HG03342 (cell line): ENCODE measurements at regions not wholly inside any gene's neighbourhood (a gene's known extent, or its start where the extent isn't known, plus 50 kb on each side); places are given as distances from the start of the nearest gene placed in this dataset.
A peak's percentile ranks its signal among the peaks of the same experiment; 100 is the strongest.

ENCODE experiments used
- ATAC-seq: cut with Tn5 transposase; IDR thresholded peaks from one replicate; pipeline ENCODE4 v1.9.1; 2021; ENCODE audit warnings: mild to moderate bottlenecking, moderate library complexity; ENCODE audit not compliant: unreplicated experiment

DNA sequence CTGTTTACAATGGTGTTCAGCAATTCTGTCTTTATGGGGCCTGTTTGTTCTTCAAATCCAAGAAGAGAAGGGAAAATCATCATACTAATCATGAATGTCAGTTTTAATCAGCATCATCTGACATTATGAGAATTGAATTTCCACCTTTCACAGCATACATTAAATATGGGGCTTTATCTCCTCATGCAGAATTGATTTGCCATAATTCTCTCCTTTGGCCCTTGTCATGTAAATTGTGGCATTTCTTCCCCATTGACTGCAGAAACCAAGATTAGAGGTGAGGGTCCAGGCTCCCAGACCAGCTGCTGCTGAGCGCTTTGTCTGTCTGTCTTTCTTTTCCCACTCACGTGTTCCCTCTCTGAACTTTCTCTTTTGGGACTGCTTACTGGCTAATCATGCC, 232.1 kb upstream of the NAV2 start:
- no peak for ATAC-seq

DNA sequence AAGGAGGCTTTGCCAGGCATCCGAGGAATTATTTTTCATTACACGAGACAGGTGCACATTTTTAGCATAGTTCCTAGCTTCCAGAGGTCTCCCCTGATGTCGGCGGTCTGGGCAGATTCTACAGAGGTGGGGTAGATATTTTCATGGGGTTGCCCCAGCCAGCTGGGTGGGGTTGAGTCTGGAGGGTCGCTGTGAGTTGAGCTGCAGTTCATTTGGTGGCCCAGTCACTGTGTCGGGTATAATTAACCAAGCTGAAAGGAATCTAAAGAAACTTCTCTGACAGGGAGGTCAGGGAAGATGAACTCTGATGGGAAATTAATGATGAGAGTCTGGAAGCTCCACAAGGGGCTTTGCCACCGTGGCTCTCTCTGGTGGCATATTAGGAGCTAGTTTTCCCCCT, 233.7 kb upstream of the NAV2 start:
- no peak for ATAC-seq

DNA sequence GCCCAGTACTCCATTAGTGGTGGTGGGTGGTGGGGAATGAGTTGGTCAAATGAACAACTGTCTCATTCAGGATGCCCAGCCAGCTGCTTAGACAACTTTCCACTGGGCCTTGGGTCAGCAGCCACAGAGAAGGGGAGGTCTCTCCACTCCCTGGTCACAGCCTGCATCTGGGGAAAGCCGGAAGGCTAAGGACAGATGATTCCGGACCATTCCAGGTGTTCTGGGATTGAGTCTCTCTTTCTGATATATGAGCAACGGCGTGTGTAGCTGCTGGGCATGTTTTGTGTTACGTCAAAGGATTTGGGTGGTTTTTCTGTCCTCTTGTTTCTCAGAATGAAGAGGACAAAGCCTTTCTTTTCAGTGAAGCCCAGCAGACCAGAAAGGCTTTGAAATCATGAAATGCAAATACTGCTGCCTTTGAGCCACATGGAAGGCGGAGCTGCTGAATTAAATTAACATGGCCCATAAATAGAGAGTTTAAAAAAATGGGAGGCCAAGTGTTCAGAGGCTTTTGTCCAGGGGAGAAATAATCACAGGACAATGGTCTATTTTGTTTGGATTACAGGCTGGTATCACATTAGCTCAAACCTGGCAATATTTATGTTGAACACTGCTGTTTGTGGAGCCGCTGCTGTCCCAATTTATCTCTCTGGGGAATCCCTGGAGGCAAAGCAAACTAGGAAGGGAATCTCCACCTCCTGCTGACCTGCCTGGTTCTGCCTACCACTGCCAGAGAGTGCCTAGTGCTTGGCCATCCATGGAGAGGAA, 234.4 kb upstream of the E2F8 start:
- peak; percentile 75 for ATAC-seq

DNA sequence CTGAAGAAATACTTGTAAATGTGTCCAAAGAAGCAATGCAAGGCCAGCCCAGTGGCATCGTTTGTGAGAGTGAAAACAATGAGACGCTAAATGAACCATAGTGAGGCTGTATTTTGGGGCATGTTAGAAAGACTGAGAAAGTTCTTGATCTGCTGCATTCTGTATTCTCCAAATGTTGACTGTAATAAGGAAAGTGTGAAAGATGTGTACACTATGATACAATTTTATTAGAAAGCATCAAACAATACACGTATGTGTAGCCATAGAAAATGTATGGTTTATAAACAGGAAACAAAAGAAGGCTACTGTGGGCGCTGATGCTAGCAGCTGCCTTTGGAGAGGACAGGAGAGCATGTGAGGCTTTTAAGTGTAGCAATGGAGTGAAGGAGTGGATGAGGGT, 233.5 kb upstream of the E2F8 start:
- no peak for ATAC-seq

DNA sequence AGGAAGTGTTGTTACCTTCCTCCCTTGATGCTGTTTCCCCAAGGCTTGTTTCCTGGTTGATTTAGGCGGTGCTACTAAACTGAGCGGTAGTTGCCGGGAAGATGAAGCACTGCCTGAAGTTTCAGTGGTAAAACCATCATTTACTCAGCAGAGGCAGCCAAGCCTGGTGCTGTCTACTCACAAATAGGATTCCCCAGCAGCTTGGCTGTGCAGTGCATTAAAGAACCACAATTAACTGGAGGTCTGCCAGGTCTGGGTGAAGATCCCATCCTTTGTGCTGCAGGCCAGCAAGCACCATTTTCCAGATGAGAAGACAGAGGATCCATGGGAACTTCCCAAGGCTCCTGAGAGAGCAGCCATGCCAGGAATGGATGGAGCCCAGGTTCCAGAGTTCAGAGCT, 231.9 kb upstream of the E2F8 start:
- ATAC-seq: no peak

DNA sequence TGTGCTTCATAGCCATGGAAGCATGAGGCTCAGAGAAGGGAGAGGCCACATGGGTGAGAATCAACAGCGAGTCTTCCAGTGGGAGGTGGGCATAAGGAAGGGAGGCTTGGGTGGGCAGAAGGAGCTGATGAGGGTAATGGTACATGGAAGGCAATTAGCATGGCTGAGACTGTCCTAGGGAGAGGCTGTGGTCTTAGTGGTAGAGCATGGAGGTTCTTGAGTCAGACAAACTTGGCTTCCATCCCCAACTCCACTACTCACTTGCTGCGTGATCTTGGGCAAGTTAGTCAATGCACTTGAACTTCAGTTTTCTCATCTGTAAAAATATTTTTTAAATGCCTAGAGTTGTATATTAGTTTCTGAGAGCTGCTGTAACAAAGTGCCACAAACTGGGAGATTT, 227.2 kb upstream of the E2F8 start:
- no peak for ATAC-seq

DNA sequence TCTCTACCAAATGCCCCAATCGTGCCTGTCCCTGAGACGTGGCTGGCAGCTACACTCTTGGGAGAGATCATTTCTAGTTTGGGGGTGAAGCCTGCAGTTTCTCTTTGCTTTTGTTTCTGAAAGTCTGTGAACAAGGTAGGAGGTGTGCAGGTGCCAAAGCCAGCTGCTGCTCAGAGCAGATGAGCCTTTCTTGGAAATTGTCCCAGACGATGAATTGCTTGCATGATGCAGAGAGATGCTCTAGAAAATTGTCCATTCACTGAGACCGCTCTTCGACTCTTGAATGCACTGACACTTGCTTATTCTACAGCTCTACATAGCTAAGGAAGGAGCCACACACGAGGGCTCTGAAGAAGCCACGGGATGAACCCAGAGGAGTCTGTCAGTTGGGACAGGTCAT, 225.6 kb upstream of the E2F8 start:
- no peak for ATAC-seq

DNA sequence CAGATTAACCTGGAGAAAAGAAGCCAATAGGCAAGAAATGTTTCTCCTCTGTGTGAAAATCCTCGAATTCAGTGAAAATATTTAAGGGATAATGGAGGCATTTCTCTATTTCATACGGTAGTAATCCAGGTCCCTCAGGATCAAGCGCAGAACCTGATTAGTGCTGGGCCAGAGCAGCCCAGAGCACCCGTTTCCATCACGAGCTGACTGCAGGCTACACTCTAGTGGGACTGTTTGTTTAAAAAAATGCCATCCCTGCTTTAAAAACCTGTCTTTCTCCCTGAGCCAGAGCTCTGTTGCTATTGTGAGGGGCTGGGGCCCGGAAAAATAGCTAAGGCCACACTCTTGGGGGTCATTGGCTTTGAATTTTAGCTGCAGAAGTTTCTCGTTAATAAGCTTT, 223.2 kb upstream of the E2F8 start:
- no peak for ATAC-seq

DNA sequence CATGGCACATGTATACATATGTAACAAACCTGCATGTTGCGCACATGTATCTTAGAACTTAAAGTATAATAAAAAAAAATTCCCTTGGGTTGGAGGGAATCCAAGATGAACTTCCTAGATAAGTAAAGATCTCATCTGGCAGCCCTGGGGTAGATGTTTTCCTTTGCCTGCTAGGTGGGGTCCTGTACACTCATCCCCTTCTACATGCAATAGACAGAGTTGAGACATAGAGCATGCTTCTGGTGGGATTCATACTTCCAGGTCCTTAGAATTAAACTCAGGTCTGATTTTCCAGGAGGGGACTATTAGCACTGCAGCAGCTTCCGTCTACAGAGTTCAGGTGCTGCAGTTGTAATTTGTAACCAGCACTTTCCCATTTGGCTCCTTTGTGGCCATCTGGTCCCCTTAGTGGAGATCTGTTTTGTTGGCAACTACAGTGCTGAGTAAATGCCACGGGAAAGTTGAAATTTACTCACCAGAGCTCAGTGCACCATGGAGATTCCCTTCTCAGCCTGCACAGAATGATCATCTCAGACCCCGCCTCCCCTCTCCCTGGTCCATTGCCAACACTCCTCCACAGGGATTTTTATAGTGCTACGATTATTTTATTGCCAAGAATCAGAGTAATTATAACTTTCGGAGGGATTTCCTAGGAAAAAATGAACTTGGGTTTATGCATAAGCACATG, 220.1 kb upstream of the E2F8 start:
- ATAC-seq: no peak

DNA sequence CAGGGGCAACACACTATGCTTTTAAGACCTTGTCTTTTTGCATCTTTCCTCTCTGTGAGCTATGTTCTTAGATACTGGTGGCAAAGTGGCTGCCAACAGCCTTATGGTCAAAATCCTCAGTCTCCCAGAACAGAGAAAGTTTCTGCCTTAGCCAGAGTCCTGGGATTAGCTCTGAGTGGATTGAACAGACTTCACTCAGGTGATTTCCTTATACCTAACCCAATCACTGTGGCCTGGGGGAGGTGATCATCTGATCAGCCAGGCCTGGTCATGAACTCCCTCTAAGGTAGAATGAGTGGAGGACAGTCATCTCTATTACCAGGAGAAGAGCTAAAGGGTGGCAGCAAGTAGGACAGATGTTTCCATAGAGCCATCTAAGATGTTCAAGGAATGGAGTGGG, 218.5 kb upstream of the E2F8 start:
- no peak for ATAC-seq

DNA sequence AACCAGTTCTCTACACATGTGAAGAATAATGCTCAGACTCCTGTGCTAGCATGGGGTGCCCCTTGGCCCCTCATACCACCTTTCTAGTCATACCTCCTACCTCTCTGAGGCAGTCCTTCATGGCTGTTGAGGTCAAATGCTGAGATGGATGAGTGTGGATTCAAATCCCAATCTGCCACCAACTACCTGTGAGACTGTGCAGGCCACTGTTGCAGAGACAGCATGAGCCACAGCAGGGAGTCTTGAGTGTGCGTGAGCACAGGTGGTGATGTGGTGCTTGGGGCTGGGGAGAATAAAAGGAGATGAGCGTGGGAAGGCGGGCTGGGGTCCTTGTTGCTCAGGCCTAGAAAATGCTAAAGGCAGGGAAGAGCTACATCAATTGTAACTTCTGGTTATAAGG, 218.0 kb upstream of the E2F8 start:
- ATAC-seq: no peak

DNA sequence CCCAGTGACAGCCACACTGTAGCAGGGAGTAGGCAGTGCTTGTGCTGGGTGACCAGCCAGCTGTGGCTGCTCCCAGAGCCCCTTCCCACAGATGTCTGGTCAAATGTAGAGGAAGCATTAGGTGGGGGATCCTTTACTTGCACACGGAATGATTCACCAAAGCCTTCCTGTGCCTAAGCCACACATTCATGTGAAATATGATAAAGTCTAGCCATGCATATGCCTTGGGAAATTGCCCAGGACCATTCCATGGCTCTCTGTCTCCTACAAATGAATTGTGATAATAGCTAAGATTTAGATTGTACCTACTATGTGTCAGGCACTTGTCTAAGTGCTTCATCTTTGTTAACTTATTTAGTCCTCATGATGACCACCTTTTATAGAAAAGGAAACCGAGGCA, 217.5 kb upstream of the E2F8 start:
- ATAC-seq: no peak

DNA sequence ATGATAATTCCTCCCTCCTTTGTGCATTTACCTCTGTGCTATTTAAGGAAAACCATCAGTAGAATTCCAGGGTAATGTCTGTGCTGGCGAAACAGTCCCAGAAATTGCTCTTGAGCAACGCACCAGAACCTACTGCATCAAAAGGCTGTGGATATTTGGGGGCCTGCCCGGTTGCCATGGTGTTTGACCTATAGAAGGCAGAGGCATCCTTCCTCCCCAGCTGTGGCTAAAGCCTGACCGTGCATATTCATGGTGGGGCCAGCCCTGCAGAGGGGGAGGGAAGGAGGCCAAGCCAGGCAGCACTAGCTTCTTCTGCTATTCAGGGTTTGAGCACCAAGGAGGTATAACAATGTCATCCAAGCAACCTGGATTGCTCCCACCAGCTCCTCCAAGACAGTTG, 215.0 kb upstream of the E2F8 start:
- ATAC-seq: no peak

DNA sequence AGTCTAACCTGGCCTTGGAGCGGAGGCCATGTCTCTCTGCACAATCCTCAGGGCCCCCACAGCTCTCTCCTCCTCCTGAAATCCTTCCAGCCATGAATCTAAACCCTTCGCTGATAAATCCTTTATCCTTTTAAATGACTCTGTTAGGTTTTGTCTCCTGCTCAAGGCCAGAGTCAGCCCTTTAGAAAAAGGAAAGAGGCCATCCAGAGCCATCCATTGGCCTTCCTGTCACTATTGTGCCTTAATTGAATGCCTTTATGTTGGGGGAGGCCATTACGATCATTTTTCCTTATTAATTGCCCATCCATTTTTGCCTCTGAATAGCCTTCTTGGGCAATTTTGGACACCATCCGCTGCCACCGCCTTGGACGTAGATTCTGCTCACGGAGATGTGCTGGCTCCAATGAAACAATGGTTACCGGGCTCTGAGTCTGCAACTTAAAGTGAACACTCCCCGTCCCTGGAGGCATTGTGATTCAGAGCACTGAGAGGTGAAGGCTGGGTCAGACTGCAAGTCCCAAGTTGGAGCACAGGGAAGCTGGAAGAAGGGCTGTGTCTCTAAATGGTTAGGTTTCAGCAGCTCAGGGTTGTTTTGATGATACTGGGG, 213.0 kb upstream of the E2F8 start:
- ATAC-seq: no peak

DNA sequence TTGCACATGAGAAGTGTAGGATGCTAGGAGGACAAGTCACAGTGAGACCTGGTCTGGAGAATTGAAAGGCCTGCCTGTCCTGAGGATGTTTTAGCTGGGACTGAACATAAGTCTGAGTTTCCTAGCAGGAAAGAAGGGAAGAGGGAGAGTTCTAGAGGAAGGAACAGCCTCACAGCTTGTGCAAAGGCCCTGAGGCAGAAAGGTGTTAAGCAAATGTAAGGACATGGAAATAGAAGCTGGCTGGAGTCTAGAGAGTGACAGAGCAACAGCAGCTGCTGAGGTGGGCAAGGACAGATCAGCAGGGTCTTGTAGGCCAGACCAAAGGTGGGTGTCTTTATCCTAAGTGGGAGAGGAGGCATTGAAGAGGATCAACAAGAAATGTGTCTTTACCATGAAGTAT, 210.9 kb upstream of the E2F8 start:
- ATAC-seq: no peak

DNA sequence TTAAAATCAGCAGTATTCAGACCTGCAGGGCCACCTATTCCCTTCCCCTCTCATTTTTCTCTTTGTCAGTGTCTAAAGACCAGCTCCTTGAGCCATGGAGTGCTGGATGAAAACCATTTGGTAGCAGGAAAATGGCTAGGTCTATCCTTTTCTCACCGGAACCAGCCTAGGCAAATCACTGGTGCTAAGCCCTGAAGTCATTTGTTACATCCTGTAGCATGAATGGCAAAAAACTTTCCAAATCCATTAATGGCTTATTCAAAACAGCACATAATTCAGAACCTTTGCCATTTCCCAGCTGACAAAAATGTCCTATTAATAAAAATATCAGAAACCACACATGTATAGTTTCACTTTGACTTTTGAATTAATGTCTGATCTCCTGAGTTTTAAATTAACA, 209.5 kb upstream of the E2F8 start:
- no peak for ATAC-seq

DNA sequence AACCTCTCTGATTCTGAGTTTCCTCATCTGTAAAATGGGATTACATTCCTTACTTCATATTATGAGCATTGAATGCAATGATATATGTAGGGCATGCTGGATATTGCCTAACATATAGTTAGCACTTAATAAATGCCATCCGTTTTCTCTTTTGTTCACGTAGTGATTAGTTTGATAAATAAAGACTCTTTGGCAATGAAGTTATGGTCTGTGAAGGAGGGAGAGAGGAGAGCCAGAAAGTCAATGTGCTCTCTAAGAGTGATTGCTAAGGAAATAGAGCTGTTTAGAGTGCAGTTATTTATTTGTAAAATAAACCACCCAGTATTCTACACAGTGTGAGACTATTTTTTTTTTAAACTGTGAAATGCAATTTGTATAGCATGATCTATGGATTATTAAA, 207.9 kb upstream of the E2F8 start:
- ATAC-seq: no peak

DNA sequence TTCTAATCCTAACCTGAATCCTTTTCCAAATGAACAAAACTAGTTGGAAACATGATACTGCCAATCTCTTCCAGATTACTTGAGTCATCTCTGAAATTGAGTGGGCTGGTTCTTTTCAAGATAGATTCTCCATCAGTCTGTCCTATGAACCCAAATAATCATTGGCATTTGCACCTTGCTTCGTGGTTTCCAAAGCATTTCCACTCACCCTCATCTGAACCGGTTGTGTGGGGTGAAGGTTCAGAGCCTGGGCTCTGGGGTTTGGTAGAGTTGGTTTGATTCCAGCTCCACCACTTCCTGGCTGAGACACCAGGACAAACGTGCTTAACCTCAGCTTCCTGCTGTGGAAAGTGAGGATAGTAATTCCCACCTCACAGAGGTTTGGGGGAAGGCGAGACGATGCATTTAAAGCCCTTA, 206.4 kb upstream of the E2F8 start:
- ATAC-seq: no peak

DNA sequence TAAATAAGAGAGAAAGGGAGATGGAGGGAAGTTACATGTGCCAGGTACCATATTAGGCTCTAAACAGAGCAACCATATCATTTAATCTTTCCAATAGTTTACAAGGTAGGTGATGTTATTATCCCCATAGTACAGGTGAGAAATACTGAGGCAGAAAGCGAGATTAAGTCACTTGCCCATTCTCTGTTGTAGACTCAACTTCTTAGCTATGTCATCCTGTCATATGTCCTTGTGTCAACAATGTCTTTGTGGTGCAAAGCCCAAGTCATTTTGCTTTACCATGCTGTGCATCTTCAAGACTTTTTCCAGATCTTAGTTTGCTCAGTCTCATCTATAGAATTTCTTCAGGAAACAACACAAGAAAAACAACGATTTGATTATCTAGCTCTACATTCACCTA, 205.0 kb upstream of the E2F8 start:
- ATAC-seq: no peak

DNA sequence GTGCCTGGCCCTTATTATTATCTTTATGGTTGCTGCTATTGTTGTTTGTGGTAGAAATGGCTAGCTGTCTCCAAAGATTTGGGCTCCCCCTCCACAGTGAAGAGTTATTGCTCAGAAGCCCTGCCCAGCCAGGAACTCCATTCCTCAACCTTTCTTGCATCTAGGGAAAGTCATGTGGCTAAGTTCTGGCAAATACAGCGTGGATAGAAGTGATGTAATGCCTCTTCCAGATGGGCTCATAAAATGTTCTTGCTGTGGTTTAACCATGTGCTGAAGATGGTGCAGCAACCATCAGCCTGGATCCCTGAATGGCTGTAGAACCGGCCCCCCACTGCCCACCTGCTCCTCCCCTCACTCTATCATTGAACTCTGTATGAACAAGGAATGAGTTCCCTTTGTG, 203.5 kb upstream of the E2F8 start:
- ATAC-seq: no peak

DNA sequence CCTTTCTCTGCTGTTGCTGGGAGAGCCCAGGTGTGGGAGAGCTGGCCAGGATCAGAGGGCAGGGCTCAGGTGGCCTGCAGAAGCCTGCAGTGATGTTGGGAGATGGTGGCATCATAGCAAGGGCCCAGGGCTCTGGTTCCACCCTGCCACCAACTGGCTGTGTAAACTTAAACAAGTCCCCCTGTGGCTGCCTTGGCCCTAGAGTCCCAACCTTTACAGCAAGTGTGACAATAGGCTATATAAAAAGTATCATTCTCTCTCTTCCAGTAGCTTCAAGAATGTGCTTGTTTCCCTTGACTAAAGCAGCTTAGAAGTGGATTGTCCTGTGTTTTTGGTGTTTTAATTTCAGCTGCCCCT, 201.8 kb upstream of the E2F8 start:
- no peak for ATAC-seq

DNA sequence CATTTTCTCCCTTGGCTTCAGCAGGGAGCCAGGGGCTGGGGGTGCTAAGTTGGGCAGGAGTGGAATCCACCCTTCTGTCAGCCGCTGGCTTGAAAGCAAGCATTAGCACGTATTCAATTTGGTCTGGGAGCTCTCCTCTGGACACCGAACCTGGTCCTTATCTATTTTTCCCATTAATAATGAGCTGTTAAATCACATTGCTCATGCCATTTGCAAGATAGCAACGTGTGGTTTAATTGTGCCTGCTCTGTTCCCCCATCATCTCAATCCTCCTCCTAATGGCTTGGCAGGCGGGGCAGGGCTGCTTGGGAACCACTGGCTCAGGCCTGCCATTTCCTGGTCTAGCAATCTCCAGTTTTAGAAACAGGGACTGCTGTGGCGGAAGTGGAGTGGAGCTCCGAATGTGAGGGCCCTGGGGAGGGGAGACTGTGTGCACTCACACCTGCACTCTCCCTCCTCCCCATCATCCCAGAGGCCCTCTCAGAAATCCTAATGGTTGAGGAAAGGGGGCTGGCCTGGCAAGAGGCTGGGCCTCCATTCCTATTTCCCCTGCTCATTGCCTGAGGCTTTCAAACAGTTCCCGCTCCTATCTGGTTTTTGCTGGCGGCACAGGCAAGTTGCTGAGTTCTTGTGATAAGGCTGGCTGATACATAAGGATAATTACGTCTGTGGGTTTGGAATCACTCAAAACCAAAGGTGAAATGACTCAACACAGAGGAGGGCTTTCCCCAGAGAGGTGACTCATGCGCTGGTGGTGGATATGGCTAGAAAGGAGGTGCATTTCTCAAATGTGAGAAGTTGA, 201.2 kb upstream of the E2F8 start:
- peak; percentile 94 for ATAC-seq
